Subcutaneous abdominal adipose tissue (tissue), 5 donors: ENCODE measurements at regions not wholly inside any gene's neighbourhood (a gene's known extent, or its start where the extent isn't known, plus 50 kb on each side); places are given as distances from the start of the nearest gene placed in this dataset.

Experiments
- H3K27ac ChIP-seq: one replicate; pipeline ENCODE4 v1.7.0; 2013; ENCODE audit warnings: low read depth, mild to moderate bottlenecking, inconsistent platforms, low read length, moderate library complexity
- H3K27me3 ChIP-seq, 5 donors: one replicate each; pipeline ENCODE4 v1.7.0; 2013; ENCODE audit warnings: low read length in 5 of 5, inconsistent platforms in 1 of 5; ENCODE audit not compliant: control insufficient read depth in 5 of 5, insufficient read depth in 4 of 5
- H3K36me3 ChIP-seq, 5 donors: one replicate each; pipeline ENCODE4 v1.7.0; 2013; ENCODE audit warnings: low read length in 5 of 5; ENCODE audit not compliant: control insufficient read depth in 5 of 5, insufficient read depth in 5 of 5
- H3K4me1 ChIP-seq, 5 donors: one replicate each; pipeline ENCODE4 v1.7.0; 2013; ENCODE audit warnings: low read length in 5 of 5, mild to moderate bottlenecking in 3 of 5, moderate library complexity in 1 of 5; ENCODE audit not compliant: control insufficient read depth in 5 of 5, insufficient read depth in 5 of 5
- H3K4me3 ChIP-seq, 5 donors: one replicate each; pipeline ENCODE4 v1.7.0; 2013; ENCODE audit warnings: low read length in 5 of 5, low read depth in 1 of 5
- H3K9ac ChIP-seq, 5 donors: one replicate each; pipeline ENCODE4 v1.7.0; 2013; ENCODE audit warnings: low read length in 5 of 5, mild to moderate bottlenecking in 4 of 5, moderate library complexity in 3 of 5
- H3K9me3 ChIP-seq, 5 donors: one replicate each; pipeline ENCODE4 v1.7.0; 2013; ENCODE audit warnings: low read length in 5 of 5; ENCODE audit not compliant: control insufficient read depth in 5 of 5
- donor health status: healthy.
- donor health status: healthy.
- donor health status: healthy.
- donor health status: healthy.
- donor health status: healthy.

DNA sequence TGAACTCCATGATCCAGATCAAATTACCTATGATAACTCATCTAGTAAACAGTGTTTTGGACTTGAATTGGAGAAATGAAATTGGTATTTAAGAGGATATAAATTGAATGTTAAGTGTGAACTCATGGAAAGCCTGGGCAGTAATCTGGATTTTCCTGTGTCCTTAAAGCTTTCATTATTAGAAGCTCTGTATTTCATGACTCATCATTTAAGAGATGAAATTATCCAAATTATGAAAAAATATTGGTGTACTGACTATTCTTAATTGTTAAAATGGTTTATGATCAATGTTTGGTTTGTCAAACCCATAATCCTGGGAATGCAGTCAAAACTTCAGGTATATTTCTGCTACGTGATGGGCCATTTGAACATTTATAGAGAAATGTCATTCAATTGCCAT is 332.2 kb upstream of the ST6GAL2 start:
- H3K36me3 ChIP-seq = no peaks in the 10 kb centered on the region
- H3K27ac ChIP-seq = no peak overlapping the region
- H3K9ac ChIP-seq = no peak overlapping the region
- H3K4me3 ChIP-seq = no peak overlapping the region
- no peaks in the 10 kb centered on the region for H3K4me1 ChIP-seq
- H3K9me3 ChIP-seq = peaks cover 0 to 3% (median 0%) of the 10 kb centered on the region in 5 donors
- H3K27me3 ChIP-seq = no peaks in the 10 kb centered on the region

DNA sequence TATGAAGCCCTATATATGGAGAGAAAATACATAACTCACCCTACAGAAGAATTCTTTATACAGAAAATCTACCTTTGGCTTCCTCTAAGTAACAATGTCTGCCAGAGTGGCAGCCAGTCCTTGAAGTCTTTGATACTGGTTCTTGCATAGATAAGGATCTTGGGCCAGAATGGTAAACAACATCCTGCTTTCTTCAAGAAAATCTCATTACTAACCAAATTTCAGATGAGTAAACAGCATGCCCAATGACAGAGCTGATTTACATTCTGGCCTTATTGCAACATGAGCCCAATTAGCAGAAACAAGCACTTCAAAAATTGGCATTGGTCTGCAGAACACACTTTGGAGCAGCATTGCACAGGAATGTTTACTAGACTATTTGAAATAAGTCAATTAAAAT is 336.5 kb upstream of the ST6GAL2 start:
- H3K9me3 ChIP-seq = peaks cover 0 to 3% (median 0%) of the 10 kb centered on the region in 5 donors
- no peak overlapping the region for H3K4me3 ChIP-seq
- no peaks in the 10 kb centered on the region for H3K4me1 ChIP-seq
- H3K27ac ChIP-seq = no peak overlapping the region
- H3K27me3 ChIP-seq = no peaks in the 10 kb centered on the region
- no peaks in the 10 kb centered on the region for H3K36me3 ChIP-seq
- no peak overlapping the region for H3K9ac ChIP-seq

DNA sequence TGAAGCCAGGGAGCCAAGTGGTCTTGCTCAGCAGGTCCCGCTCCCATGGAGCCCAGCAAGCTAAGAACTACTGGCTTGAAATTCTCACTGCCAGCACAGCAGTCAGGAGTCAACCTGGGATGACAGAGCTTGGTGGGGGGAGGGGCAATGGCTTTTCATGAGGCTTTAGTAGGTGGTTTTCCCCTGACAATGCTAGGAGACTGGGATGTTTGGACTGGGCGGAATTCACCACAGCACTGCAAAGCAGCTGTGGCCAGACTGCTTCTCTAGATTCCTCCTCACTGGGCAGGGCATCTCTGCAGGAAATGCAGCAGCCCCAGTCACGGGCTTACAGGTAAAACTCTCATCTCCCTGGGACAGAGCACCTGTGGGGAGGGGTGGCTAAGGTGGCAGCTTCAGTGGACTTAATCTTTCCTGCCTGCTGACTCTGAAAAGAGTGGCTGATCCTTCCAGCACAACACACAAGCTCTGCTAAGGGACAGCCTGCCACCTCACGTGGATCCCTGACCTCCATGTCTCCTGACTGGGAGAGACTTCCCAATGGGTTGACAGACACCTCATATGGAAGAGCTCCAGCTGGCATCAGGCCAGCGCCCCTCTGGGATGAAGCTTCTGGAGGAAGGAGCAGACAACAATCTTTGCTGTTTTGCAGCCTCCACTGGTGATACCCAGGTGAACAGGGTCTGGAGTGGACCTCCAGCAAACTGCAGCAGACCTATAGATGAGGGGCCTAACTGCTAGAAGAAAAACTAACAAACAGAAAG is 349.7 kb upstream of the ST6GAL2 start:
- Histone ChIP-seq H3K9ac (no peak overlapping the region), H3K9me3 (peaks cover 0 to 6% (median 0%) of the 10 kb centered on the region in 5 donors), H3K36me3 (no peaks in the 10 kb centered on the region), H3K27me3 (no peaks in the 10 kb centered on the region), H3K4me1 (peaks cover 0 to 3% (median 0%) of the 10 kb centered on the region in 5 donors), H3K27ac (no peak overlapping the region), H3K4me3 (no peak overlapping the region)

- H3K9ac ChIP-seq = no peak overlapping the region
- no peaks in the 10 kb centered on the region for H3K4me1 ChIP-seq
- no peaks in the 10 kb centered on the region for H3K9me3 ChIP-seq
- H3K27ac ChIP-seq = no peak overlapping the region
- no peaks in the 10 kb centered on the region for H3K27me3 ChIP-seq
- no peak overlapping the region for H3K4me3 ChIP-seq
- H3K36me3 ChIP-seq = no peaks in the 10 kb centered on the region
Observed at GRCh38 chr2:107242811-107243210, 356.8 kb upstream of the ST6GAL2 start.

GRCh38 chr2:107248932-107249331 is 363.0 kb upstream of the ST6GAL2 start:
- Histone ChIP-seq H3K27me3 (no peaks in the 10 kb centered on the region), H3K4me3 (no peak overlapping the region), H3K9me3 (no peaks in the 10 kb centered on the region), H3K36me3 (no peaks in the 10 kb centered on the region), H3K27ac (no peak overlapping the region), H3K9ac (no peak overlapping the region), H3K4me1 (no peaks in the 10 kb centered on the region)

DNA sequence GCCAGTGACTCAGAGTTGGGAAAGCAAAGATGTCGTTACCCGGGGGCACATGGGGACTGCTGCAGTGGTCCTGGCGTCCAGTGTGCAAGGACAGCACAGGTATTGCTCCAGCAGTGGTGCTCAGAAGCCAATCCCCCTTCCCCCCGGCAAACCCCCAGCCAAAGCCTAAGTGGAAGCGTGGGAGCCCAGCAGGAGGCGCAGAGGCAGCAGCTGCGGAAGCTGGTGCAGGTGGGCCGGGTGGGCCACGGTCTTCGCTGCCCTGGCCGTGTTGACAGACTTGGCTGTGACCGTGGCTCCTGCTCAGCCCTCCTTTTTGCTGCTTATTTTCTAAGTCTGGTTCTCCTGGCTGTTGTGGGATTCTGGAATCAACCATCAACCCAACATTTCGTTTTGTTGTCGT is 369.8 kb upstream of the ST6GAL2 start:
- H3K27ac ChIP-seq = no peak overlapping the region
- H3K4me1 ChIP-seq = no peaks in the 10 kb centered on the region
- H3K9me3 ChIP-seq = peaks cover 0 to 3% (median 0%) of the 10 kb centered on the region in 5 donors
- H3K27me3 ChIP-seq = no peaks in the 10 kb centered on the region
- no peak overlapping the region for H3K9ac ChIP-seq
- H3K4me3 ChIP-seq = no peak overlapping the region
- no peaks in the 10 kb centered on the region for H3K36me3 ChIP-seq

DNA sequence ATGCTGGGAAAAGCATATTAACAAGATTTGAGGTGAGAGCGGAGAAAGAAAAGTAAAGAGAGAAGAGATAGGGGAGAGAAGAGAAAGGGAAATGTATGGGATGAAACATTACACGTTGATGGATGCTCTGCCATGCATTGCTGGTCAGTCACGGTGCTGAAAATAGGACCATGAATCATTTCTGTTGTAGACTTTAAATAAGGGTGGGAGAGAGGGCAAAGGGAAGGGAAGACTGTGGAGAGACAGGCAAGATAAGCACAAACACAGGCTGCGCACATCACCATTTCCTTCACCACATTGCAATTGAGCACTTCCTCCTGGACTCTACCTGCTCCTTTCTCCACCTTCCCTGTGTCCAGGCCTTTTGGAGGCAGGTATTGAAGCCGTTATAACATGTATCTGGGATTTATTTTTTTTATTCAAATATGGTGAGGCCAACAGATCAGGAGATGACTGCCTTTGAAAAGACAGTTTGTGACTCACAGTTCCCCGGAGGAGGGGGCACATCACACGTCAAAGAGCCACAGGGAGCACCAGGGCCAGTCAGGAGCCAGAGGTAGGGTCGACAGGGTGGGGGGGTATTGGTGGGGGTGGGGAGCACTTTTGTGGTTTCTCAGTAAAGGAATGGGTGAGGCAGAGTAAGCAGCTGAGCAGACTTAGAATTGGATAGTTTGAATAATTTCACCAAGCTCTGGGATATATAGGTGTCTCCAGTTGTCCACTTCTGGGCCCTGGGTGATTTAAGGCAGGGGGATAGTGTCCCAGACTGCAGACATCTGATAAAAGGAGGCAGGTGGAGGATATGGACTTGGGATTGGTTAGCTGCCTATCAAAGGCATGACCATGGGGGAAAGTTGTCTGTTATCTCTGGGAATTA is 372.8 kb upstream of the ST6GAL2 start:
- Histone ChIP-seq H3K9me3 (peaks cover 0 to 3% (median 0%) of the 10 kb centered on the region in 5 donors), H3K4me3 (no peak overlapping the region), H3K4me1 (no peaks in the 10 kb centered on the region), H3K27ac (no peak overlapping the region), H3K36me3 (no peaks in the 10 kb centered on the region), H3K9ac (no peak overlapping the region), H3K27me3 (no peaks in the 10 kb centered on the region)

DNA sequence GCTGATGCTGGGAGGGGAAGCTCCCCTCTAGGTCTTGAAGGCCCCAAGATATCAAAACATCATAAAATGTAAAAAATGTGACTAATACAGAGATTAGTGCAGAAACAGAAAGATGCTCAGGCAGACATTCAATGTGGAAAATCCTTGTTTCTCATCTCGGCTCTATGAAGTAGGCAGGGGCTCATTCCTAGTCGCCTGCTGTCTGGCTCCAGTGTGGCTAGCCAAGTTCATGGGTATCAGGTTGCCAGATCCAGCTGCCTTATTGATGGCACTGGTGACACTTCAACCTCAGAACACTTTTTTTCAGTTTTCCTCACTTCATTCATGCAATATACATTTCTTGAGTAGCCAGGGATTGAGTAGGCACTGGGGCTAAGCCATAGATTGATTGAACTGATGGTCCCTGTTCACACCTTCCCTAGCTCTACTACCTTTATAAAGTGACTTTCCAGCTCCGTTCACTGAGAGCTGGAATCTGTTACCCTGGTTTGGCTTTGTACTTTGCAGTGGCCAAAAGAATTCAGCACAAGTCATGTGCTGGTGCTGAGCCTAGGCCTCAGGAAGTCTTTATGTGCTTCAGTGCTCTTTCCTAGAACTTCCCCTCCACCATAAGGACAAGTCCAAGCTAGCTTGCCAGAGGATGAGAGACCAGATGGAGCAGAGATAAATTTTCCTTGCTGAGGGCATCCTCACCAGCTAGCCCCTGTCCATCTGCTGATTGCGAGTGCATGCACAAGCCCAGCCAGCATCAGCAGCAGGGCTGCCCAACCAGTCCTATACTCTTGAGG is 373.6 kb upstream of the ST6GAL2 start:
- H3K36me3 ChIP-seq = no peaks in the 10 kb centered on the region
- H3K9ac ChIP-seq = no peak overlapping the region
- no peaks in the 10 kb centered on the region for H3K27me3 ChIP-seq
- peaks cover 0 to 3% (median 0%) of the 10 kb centered on the region in 5 donors for H3K9me3 ChIP-seq
- H3K4me1 ChIP-seq = no peaks in the 10 kb centered on the region
- no peak overlapping the region for H3K4me3 ChIP-seq
- H3K27ac ChIP-seq = no peak overlapping the region

GRCh38 chr2:107263628-107264027 is 377.7 kb upstream of the ST6GAL2 start:
- H3K27me3 ChIP-seq = peaks cover 0 to 2% (median 0%) of the 10 kb centered on the region in 5 donors
- H3K9me3 ChIP-seq = no peaks in the 10 kb centered on the region
- no peaks in the 10 kb centered on the region for H3K36me3 ChIP-seq
- H3K4me1 ChIP-seq = no peaks in the 10 kb centered on the region
- no peak overlapping the region for H3K27ac ChIP-seq
- no peak overlapping the region for H3K4me3 ChIP-seq
- H3K9ac ChIP-seq = no peak overlapping the region
